Endothelial cell of umbilical vein (primary cell): ENCODE measurements at regions not wholly inside any gene's neighbourhood (a gene's known extent, or its start where the extent isn't known, plus 50 kb on each side); places are given as distances from the start of the nearest gene placed in this dataset.

ENCODE experiments used
- BruUV-seq: library from RNA; stranded (reverse); fragments of 400-500 nt; replicated peaks from 2 replicates; lab custom pipeline; 2021; lab: Mats Ljungman, UMichigan
- CTCF ChIA-PET: fragments of 300-600, 350-600 bp; sonication (Branson Sonifier 250); formaldehyde crosslinking; loops from one replicate; lab custom pipeline; 2021; ENCODE audit warnings: antibody characterized with exemption, inconsistent platforms; lab: Charles Lee
- POLR2A ChIA-PET: fragments of 300-600, 350-600 bp; sonication (Branson Sonifier 250); formaldehyde crosslinking; loops from one replicate; lab custom pipeline; 2021; ENCODE audit warnings: antibody characterized with exemption, inconsistent platforms; lab: Charles Lee
- DNase-seq: peaks from one replicate; pipeline ENCODE4 v3.0.0-alpha.2; 2011; ENCODE audit warnings: low read depth, low spot score
- FAIRE-seq: peaks from 2 replicates; lab custom pipeline; 2011; peaks lifted over from hg19 to GRCh38; lab: Jason Lieb, UNC
- H2AFZ ChIP-seq: 2 replicates; pipeline ENCODE4 v1.6.0; 2012; ENCODE audit warnings: low read depth, low read length, control low read depth, inconsistent platforms
- H3K27ac ChIP-seq: 2 replicates; pipeline ENCODE4 v1.5.1; 2011; ENCODE audit warnings: low read depth, mild to moderate bottlenecking, control low read depth, low read length, moderate library complexity; ENCODE audit not compliant: insufficient read depth
- H3K27me3 ChIP-seq, 2 experiments: 2 replicates each; pipeline versions ENCODE4 v1.6.0 to v1.6.1; 2011; ENCODE audit warnings: low read length in 2 of 2, mixed read lengths in 1 of 2; ENCODE audit not compliant: control insufficient read depth in 2 of 2, insufficient read depth in 2 of 2
- H3K36me3 ChIP-seq, 2 experiments: 2 replicates in 1 of 2; 3 replicates in 1 of 2; pipeline ENCODE4 v1.5.1; 2011; ENCODE audit warnings: low read length in 2 of 2, mild to moderate bottlenecking in 1 of 2, moderate library complexity in 1 of 2; ENCODE audit not compliant: control insufficient read depth in 2 of 2, insufficient read depth in 2 of 2; ENCODE audit errors: extremely low read depth in 1 of 2
- H3K4me1 ChIP-seq: 3 replicates; pipeline ENCODE4 v1.5.1; 2011; ENCODE audit warnings: mild to moderate bottlenecking, low read length; ENCODE audit not compliant: control insufficient read depth, insufficient read depth; ENCODE audit errors: extremely low read depth
- H3K4me2 ChIP-seq: 2 replicates; pipeline ENCODE4 v1.6.1; 2011; ENCODE audit warnings: low read length, control low read depth, mixed read lengths; ENCODE audit not compliant: insufficient read depth
- H3K4me3 ChIP-seq, 3 experiments: fragments of 200-600 bp in 1 of 3; sonication (generic), shearing (Covaris generic) in 1 of 3; replicated peaks in 1 of 3; 2 replicates each; pipeline ENCODE4 v1.5.1; 2011 to 2016; ENCODE audit warnings: control low read depth in 3 of 3, low read length in 3 of 3, mild to moderate bottlenecking in 2 of 3, inconsistent platforms in 1 of 3, low read depth in 1 of 3, moderate library complexity in 1 of 3; ENCODE audit not compliant: insufficient read depth in 1 of 3
- H3K79me2 ChIP-seq: 2 replicates; pipeline ENCODE4 v1.6.0; 2012; ENCODE audit warnings: low read length, inconsistent platforms; ENCODE audit not compliant: control insufficient read depth, insufficient read depth
- H3K9ac ChIP-seq: replicated peaks from 2 replicates; pipeline ENCODE3; 2011; ENCODE audit warnings: low read length, control low read depth; ENCODE audit not compliant: insufficient read depth; ENCODE audit errors: extremely low read depth
- H3K9me1 ChIP-seq: replicated peaks from 3 replicates; pipeline ENCODE4 v1.6.0; 2011; ENCODE audit warnings: mild to moderate bottlenecking, low read length; ENCODE audit not compliant: control insufficient read depth, insufficient read depth; ENCODE audit errors: extremely low read depth
- H3K9me3 ChIP-seq: replicated peaks from 2 replicates; pipeline ENCODE4 v1.5.1; 2012; ENCODE audit warnings: low read length, inconsistent platforms; ENCODE audit not compliant: control insufficient read depth, insufficient read depth
- H4K20me1 ChIP-seq: replicated peaks from 2 replicates; pipeline ENCODE3; 2011; ENCODE audit warnings: mild to moderate bottlenecking, low read length; ENCODE audit not compliant: control insufficient read depth, insufficient read depth; ENCODE audit errors: extremely low read depth
- CTCF ChIP-seq, 2 donors: IDR thresholded peaks; 1 replicate in 1 of 2; 2 replicates in 1 of 2; pipeline ENCODE4 v1.5.1; 2011; ENCODE audit warnings: low read length in 2 of 2, mild to moderate bottlenecking in 2 of 2, moderate library complexity in 2 of 2, control low read depth in 1 of 2, inconsistent platforms in 1 of 2, low read depth in 1 of 2; ENCODE audit not compliant: insufficient read depth in 1 of 2; ENCODE audit errors: extremely low read depth in 1 of 2
- EZH2 ChIP-seq: IDR thresholded peaks from 2 replicates; pipeline ENCODE4 v1.6.1; 2012; ENCODE audit warnings: borderline replicate concordance, low read depth, mild to moderate bottlenecking, moderate library complexity, low read length, inconsistent platforms; ENCODE audit not compliant: severe bottlenecking
- FOS ChIP-seq: IDR thresholded peaks from 2 replicates; pipeline ENCODE4 v1.6.1; 2011; ENCODE audit warnings: mild to moderate bottlenecking, low read length, moderate library complexity, borderline replicate concordance; ENCODE audit not compliant: insufficient read depth
- GATA2 ChIP-seq: IDR thresholded peaks from 2 replicates; pipeline ENCODE4 v1.7.0; 2011; ENCODE audit warnings: low read depth, mild to moderate bottlenecking, moderate library complexity, mixed read lengths, low read length; ENCODE audit not compliant: insufficient read length, insufficient read depth
- JUN ChIP-seq: IDR thresholded peaks from 2 replicates; pipeline ENCODE4 v1.6.1; 2011; ENCODE audit warnings: borderline replicate concordance, low read depth; ENCODE audit not compliant: insufficient read length, insufficient read depth
- MAX ChIP-seq: IDR thresholded peaks from 2 replicates; pipeline ENCODE4 v1.6.1; 2011; ENCODE audit not compliant: insufficient read depth, insufficient read length
- MYC ChIP-seq: IDR thresholded peaks from one replicate; pipeline ENCODE4 v1.6.1; 2011; ENCODE audit warnings: mild to moderate bottlenecking, low read depth, low read length
- POLR2A ChIP-seq: IDR thresholded peaks from 2 replicates; pipeline ENCODE4 v1.6.1; 2012; ENCODE audit warnings: low read depth, mild to moderate bottlenecking, control low read depth, low read length
- POLR2AphosphoS5 ChIP-seq: IDR thresholded peaks from 2 replicates; pipeline ENCODE4 v1.6.1; 2012; ENCODE audit warnings: low read depth, mild to moderate bottlenecking, control low read depth, low read length, moderate library complexity; ENCODE audit not compliant: insufficient read depth
- dilution Hi-C: fragments of 300-500 bp; cut with MboI; formaldehyde crosslinking; loops from one replicate; pipeline ENCODE4 v1.15.0; 2019; ENCODE audit warnings: low sequenced_read_pairs; ENCODE audit not compliant: extremely low pct_ligation_motif_present
- intact Hi-C: fragments of 100-400 bp; cut with micrococcal nuclease; formaldehyde crosslinking; loops from one replicate; pipeline ENCODE4 v1.10.0; 2022

- no peaks in the 10 kb centered on the region for H3K9me1 ChIP-seq
- CTCF ChIA-PET = no interaction called here
- no peaks in the 10 kb centered on the region for H3K4me1 ChIP-seq
- intact Hi-C loops (no loop called here), dilution Hi-C loops (no loop called here)
- H3K79me2 ChIP-seq = no peaks in the 10 kb centered on the region
- H3K4me2 ChIP-seq = no peak overlapping the region
- no peak for FAIRE-seq
- no peaks in the 10 kb centered on the region for H4K20me1 ChIP-seq
- no peaks in the 10 kb centered on the region for H3K36me3 ChIP-seq
- no TSS peak for BruUV-seq
- POLR2A ChIA-PET = no interaction called here
- no peak overlapping the region for H3K9ac ChIP-seq
- H3K9me3 ChIP-seq = no peaks in the 10 kb centered on the region
- no peaks in the 10 kb centered on the region for H3K27me3 ChIP-seq
- H3K4me3 ChIP-seq = no peak overlapping the region
- no peak for DNase-seq
- no peak overlapping the region for H2AFZ ChIP-seq
- TF ChIP-seq POLR2AphosphoS5 (no peak), CTCF (IDR thresholded peaks at IDR 0.05; ENCODE audit: extremely low read depth in 1 of 2, insufficient read depth in 1 of 2, low read depth in 1 of 2, low read length in 2 of 2) (no peak)
- H3K27ac ChIP-seq = no peak overlapping the region
These were observed 182.9 kb upstream of the ID2 start for GRCh38 chr2:8498994-8499393.

GRCh38 chr2:8500124-8501054 lies 181.5 kb upstream of the ID2 start:
- TF ChIP-seq MYC (no peak), JUN (no peak), EZH2 (no peak), MAX (no peak), CTCF (IDR thresholded peaks at IDR 0.05; ENCODE audit: extremely low read depth in 1 of 2, insufficient read depth in 1 of 2, low read depth in 1 of 2, low read length in 2 of 2) (no peak), GATA2 (no peak), POLR2A (no peak), FOS (no peak)
- no peaks in the 10 kb centered on the region for H3K27me3 ChIP-seq
- no peak overlapping the region for H3K4me2 ChIP-seq
- no peaks in the 10 kb centered on the region for H4K20me1 ChIP-seq
- no peak overlapping the region for H2AFZ ChIP-seq
- DNase-seq = no peak
- no peak overlapping the region for H3K4me3 ChIP-seq
- CTCF ChIA-PET = no interaction called here
- no peaks in the 10 kb centered on the region for H3K4me1 ChIP-seq
- H3K79me2 ChIP-seq = no peaks in the 10 kb centered on the region
- no peak overlapping the region for H3K9ac ChIP-seq
- BruUV-seq = no TSS peak
- no peak overlapping the region for H3K27ac ChIP-seq
- H3K36me3 ChIP-seq = no peaks in the 10 kb centered on the region
- FAIRE-seq = no peak
- intact Hi-C loops (no loop called here), dilution Hi-C loops (no loop called here)
- H3K9me3 ChIP-seq = no peaks in the 10 kb centered on the region
- POLR2A ChIA-PET = no interaction called here
- no peaks in the 10 kb centered on the region for H3K9me1 ChIP-seq
